SK-N-MC (cell line): ENCODE measurements at regions not wholly inside any gene's neighbourhood (a gene's known extent, or its start where the extent isn't known, plus 50 kb on each side); places are given as distances from the start of the nearest gene placed in this dataset.

Source experiments
- EZH2 ChIP-seq: fragments of 200-600 bp; sonication (generic); IDR thresholded peaks from one replicate; pipeline ENCODE4 v1.6.1; 2017; ENCODE audit warnings: antibody characterized with exemption
- POLR2AphosphoS5 ChIP-seq: IDR thresholded peaks from 2 replicates; pipeline ENCODE4 v1.6.1; 2012; ENCODE audit warnings: mild to moderate bottlenecking, low read depth, low read length, borderline replicate concordance

- TF ChIP-seq EZH2 (no peak), POLR2AphosphoS5 (no peak)
Observed at GRCh38 chr21:36218691-36219090, 62.1 kb downstream of the DOP1B start.
